PC-3 (cell line): ENCODE measurements at regions not wholly inside any gene's neighbourhood (a gene's known extent, or its start where the extent isn't known, plus 50 kb on each side); places are given as distances from the start of the nearest gene placed in this dataset.

Experiments
- EZH2 ChIP-seq: fragments of 300-600 bp; sonication (generic); IDR thresholded peaks from one replicate; pipeline ENCODE4 v1.6.1; 2017; ENCODE audit warnings: antibody characterized with exemption, mild to moderate bottlenecking, low read length; ENCODE audit not compliant: unreplicated experiment
- EZH2phosphoT487 ChIP-seq: fragments of 300-600 bp; sonication (generic); IDR thresholded peaks from 2 replicates; pipeline ENCODE4 v1.6.1; 2018; ENCODE audit warnings: mild to moderate bottlenecking, antibody characterized with exemption, low read length, borderline replicate concordance
- TF ChIP-seq, protein P1 (sequence below): fragments of 300-600 bp; sonication (generic); conservative IDR thresholded peaks from 2 replicates; pipeline ENCODE4 v1.5.1; 2017; ENCODE audit warnings: antibody characterized with exemption, low read depth, mild to moderate bottlenecking, low read length

- TF ChIP-seq, protein P1, sequence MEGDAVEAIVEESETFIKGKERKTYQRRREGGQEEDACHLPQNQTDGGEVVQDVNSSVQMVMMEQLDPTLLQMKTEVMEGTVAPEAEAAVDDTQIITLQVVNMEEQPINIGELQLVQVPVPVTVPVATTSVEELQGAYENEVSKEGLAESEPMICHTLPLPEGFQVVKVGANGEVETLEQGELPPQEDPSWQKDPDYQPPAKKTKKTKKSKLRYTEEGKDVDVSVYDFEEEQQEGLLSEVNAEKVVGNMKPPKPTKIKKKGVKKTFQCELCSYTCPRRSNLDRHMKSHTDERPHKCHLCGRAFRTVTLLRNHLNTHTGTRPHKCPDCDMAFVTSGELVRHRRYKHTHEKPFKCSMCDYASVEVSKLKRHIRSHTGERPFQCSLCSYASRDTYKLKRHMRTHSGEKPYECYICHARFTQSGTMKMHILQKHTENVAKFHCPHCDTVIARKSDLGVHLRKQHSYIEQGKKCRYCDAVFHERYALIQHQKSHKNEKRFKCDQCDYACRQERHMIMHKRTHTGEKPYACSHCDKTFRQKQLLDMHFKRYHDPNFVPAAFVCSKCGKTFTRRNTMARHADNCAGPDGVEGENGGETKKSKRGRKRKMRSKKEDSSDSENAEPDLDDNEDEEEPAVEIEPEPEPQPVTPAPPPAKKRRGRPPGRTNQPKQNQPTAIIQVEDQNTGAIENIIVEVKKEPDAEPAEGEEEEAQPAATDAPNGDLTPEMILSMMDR: no peak
- TF ChIP-seq EZH2phosphoT487 (no peak), EZH2 (no peak)
Observed at GRCh38 chr2:13015532-13016320, 299.0 kb downstream of the TRIB2 start.
